ENCODE measurements at regions not wholly inside any gene's neighbourhood (a gene's known extent, or its start where the extent isn't known, plus 50 kb on each side); places are given as distances from the start of the nearest gene placed in this dataset.

DNA sequence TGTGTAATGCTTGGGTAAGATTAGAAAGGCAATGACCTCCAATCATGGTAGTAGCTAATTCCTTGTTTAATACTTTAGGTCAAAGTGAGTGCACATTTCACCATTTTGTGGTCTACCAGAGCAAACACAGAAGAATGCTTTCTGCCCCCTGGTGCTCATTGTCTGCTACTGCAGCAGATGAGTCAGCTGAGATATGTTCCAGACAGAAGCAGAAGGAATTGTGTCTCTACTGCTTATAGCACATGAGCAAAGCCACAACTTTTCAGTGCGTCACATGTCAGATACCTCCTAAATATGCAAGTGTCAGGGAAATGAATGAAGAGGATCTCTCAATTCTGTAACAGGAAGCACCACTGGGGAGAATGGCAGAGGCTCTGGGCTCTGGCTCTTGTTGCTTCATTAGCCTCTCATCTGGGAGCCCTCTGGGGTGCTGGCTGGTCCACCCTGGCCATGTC, 308.9 kb downstream of the ALDH8A1 start:
- Histone ChIP-seq H3K4me3 (no peak overlapping the region), H3K27me3 (no peaks in the 10 kb centered on the region), H3K9me3 (no peaks in the 10 kb centered on the region), H3K27ac (no peak overlapping the region), H3K36me3 (no peaks in the 10 kb centered on the region), H3K4me1 (no peaks in the 10 kb centered on the region)
- TF ChIP-seq, protein P1, sequence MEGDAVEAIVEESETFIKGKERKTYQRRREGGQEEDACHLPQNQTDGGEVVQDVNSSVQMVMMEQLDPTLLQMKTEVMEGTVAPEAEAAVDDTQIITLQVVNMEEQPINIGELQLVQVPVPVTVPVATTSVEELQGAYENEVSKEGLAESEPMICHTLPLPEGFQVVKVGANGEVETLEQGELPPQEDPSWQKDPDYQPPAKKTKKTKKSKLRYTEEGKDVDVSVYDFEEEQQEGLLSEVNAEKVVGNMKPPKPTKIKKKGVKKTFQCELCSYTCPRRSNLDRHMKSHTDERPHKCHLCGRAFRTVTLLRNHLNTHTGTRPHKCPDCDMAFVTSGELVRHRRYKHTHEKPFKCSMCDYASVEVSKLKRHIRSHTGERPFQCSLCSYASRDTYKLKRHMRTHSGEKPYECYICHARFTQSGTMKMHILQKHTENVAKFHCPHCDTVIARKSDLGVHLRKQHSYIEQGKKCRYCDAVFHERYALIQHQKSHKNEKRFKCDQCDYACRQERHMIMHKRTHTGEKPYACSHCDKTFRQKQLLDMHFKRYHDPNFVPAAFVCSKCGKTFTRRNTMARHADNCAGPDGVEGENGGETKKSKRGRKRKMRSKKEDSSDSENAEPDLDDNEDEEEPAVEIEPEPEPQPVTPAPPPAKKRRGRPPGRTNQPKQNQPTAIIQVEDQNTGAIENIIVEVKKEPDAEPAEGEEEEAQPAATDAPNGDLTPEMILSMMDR (IDR thresholded peaks at IDR 0.05): peak; percentile 61 to 84 (median 76)
- TF ChIP-seq POLR2A (IDR thresholded peaks at IDR 0.05): no peak
- intact Hi-C loops (cut with DNase I; ENCODE audit: low total_unique reads): no loop called here
- peak; percentile 62 to 69 for DNase-seq

DNA sequence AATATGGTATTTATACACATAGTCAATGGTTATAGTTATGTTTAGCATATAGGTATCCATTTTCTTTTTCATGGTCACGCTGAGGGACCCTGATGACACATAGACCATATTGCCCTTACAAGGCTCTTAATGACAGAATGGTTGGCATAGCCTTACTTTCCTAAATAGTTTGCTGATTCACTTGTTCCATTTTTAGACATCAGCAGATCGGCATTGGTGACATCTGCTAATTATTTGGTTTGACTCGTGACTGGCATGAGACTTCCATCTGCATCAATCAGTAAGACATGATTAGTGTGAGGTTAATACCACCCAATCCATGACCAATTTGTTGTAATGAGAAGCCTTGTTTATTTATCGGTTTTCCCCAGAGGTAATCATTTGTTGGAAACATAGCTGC, 309.7 kb downstream of the ALDH8A1 start:
- Histone ChIP-seq H3K27ac (no peak overlapping the region), H3K36me3 (no peaks in the 10 kb centered on the region), H3K4me1 (no peaks in the 10 kb centered on the region), H3K27me3 (no peaks in the 10 kb centered on the region), H3K4me3 (no peak overlapping the region), H3K9me3 (no peaks in the 10 kb centered on the region)
- intact Hi-C loops (cut with DNase I; ENCODE audit: low total_unique reads): no loop called here
- no peak for TF ChIP-seq POLR2A (IDR thresholded peaks at IDR 0.05)
- TF ChIP-seq, protein P1 (IDR thresholded peaks at IDR 0.05): no peak
- DNase-seq: no peak

DNA sequence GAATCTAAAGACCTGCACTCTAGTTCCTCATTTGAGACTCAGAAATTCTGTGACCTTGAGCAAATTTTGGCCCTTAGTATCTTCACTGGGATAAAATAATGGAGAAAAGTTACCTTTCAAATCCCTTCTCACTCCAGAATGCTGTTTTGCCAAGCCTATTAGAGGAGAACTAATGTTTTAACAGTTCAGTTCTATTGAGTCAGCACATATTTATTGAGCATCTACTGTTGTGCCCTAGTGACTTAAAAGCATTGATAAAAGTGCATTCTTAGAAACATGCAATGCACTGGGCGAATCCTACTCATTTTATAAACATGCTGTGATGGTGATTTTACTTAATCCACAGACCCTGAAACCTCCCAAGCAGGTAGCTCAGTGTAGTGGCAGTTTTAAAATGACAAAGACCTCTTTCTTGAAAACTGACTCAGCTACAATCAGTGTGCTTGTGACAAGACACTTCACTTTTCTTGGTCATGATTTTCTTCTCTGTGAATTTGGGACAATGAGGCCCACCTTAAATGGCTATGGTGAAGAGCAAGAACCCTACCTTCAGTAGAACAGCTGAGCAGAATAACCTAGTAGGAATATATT, 312.0 kb downstream of the ALDH8A1 start:
- Histone ChIP-seq H3K27ac (no peak overlapping the region), H3K36me3 (no peaks in the 10 kb centered on the region), H3K4me3 (no peak overlapping the region), H3K4me1 (no peaks in the 10 kb centered on the region), H3K9me3 (no peaks in the 10 kb centered on the region), H3K27me3 (no peaks in the 10 kb centered on the region)
- TF ChIP-seq, protein P1 (IDR thresholded peaks at IDR 0.05): no peak
- TF ChIP-seq POLR2A (IDR thresholded peaks at IDR 0.05): no peak
- intact Hi-C loops (cut with DNase I; ENCODE audit: low total_unique reads): loop anchor here (10.0 kb wide), 1 partner anchor 463 kb away; no protein-coding TSS in a partner anchor
- DNase-seq: no peak

- Histone ChIP-seq H3K4me3 (no peak overlapping the region), H3K4me1 (no peaks in the 10 kb centered on the region), H3K9me3 (no peaks in the 10 kb centered on the region), H3K27ac (no peak overlapping the region), H3K36me3 (no peaks in the 10 kb centered on the region), H3K27me3 (no peaks in the 10 kb centered on the region)
- DNase-seq: no peak
- intact Hi-C loops (cut with DNase I; ENCODE audit: low total_unique reads): loop anchor here (10.0 kb wide), 1 partner anchor 462 kb away; no protein-coding TSS in a partner anchor
- no peak for TF ChIP-seq POLR2A (IDR thresholded peaks at IDR 0.05)
- TF ChIP-seq, protein P1 (IDR thresholded peaks at IDR 0.05): no peak
Measured at GRCh38 chr6:134637282-134637681, 312.6 kb downstream of the ALDH8A1 start.

DNA sequence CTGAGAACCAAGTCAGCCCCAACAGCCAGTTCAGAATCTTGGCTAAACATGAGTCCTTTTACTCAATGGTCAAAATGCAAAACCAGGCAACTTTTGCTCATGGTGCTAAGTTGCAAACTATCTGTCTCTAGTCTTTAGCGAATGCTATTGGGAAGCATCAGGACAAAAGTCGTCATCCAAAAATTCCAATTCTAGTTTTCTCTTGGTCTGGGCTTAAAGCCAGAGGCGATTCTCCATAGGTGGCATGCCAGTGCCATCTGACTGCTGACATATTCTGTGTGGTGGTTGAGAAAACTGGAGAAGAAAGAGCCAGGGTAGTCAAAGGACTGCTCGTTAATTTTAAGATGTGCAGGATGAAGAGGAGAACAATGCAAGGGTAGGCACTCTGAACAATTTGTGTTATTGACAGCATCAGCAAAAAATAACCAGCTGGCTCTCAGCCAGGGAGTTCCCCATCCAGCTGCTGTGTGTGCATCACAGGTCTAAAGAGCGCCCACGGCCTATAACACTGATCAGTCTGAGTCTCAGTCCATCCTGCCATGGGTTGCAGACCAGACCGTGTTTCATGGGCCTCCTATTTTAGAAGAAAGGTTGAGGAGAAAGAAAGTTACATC, 313.6 kb downstream of the ALDH8A1 start:
- intact Hi-C loops (cut with DNase I; ENCODE audit: low total_unique reads): loop anchor here (10.0 kb wide), 1 partner anchor 461 kb away; no protein-coding TSS in a partner anchor
- no peaks in the 10 kb centered on the region for H3K9me3 ChIP-seq
- H3K4me1 ChIP-seq: no peaks in the 10 kb centered on the region
- H3K4me3 ChIP-seq: no peak overlapping the region
- H3K27ac ChIP-seq: no peak overlapping the region
- no peaks in the 10 kb centered on the region for H3K27me3 ChIP-seq
- TF ChIP-seq POLR2A (IDR thresholded peaks at IDR 0.05): no peak
- TF ChIP-seq, protein P1 (IDR thresholded peaks at IDR 0.05): no peak
- H3K36me3 ChIP-seq: no peaks in the 10 kb centered on the region
- DNase-seq: no peak

Data from uterus (tissue), 3 donors.